ENCODE measurements at regions not wholly inside any gene's neighbourhood (a gene's known extent, or its start where the extent isn't known, plus 50 kb on each side); places are given as distances from the start of the nearest gene placed in this dataset.

GRCh38 chr9:18393340-18394130 lies 80.4 kb upstream of the ADAMTSL1 start:
- DNase-seq (ENCODE audit: low spot score), result peak; percentile 76

GRCh38 chr9:18394847-18395351 lies 79.1 kb upstream of the ADAMTSL1 start:
- no peak for DNase-seq (ENCODE audit: low spot score)

- DNase-seq (ENCODE audit: low spot score), result peak; percentile 29
These were observed 77.7 kb upstream of the ADAMTSL1 start for GRCh38 chr9:18396102-18396728.

GRCh38 chr9:18397076-18397475 lies 76.9 kb upstream of the ADAMTSL1 start:
- DNase-seq (ENCODE audit: low spot score), result no peak

GRCh38 chr9:18398038-18398437 lies 75.9 kb upstream of the ADAMTSL1 start:
- DNase-seq (ENCODE audit: low spot score), result no peak

GRCh38 chr9:18404434-18405029 lies 69.4 kb upstream of the ADAMTSL1 start:
- no peak for DNase-seq (ENCODE audit: low spot score)

GRCh38 chr9:18405240-18405639 lies 68.7 kb upstream of the ADAMTSL1 start:
- DNase-seq (ENCODE audit: low spot score), result no peak

GRCh38 chr9:18410983-18411382 lies 63.0 kb upstream of the ADAMTSL1 start:
- DNase-seq (ENCODE audit: low spot score), result no peak

- DNase-seq (ENCODE audit: low spot score), result no peak
These were observed 52.6 kb upstream of the ADAMTSL1 start for GRCh38 chr9:18421391-18421790.

- DNase-seq (ENCODE audit: low spot score), result no peak
These were observed 51.5 kb upstream of the ADAMTSL1 start for GRCh38 chr9:18422296-18423036.

GRCh38 chr9:18423791-18424531 lies 50.0 kb upstream of the ADAMTSL1 start:
- DNase-seq (ENCODE audit: low spot score), result no peak
